HK-2 (cell line): ENCODE measurements at regions not wholly inside any gene's neighbourhood (a gene's known extent, or its start where the extent isn't known, plus 50 kb on each side); places are given as distances from the start of the nearest gene placed in this dataset.
"Not testable (repeated sequence)": the region's sequence is repeated elsewhere in the genome, so short reads cannot be mapped to it uniquely, and the experiment has no call there.

Source experiments
- DNase-seq: peaks from one replicate; pipeline ENCODE4 v3.0.0-alpha.2; 2018; ENCODE audit not compliant: unreplicated experiment

- no peak for DNase-seq
Measured at GRCh38 chr2:128505575-128506526, 187.2 kb upstream of the HS6ST1 start.

GRCh38 chr2:128506534-128506933, 187.9 kb upstream of the HS6ST1 start:
- no peak for DNase-seq

- DNase-seq, result no peak
Measured at GRCh38 chr2:128510701-128511397, 192.2 kb upstream of the HS6ST1 start.

DNA sequence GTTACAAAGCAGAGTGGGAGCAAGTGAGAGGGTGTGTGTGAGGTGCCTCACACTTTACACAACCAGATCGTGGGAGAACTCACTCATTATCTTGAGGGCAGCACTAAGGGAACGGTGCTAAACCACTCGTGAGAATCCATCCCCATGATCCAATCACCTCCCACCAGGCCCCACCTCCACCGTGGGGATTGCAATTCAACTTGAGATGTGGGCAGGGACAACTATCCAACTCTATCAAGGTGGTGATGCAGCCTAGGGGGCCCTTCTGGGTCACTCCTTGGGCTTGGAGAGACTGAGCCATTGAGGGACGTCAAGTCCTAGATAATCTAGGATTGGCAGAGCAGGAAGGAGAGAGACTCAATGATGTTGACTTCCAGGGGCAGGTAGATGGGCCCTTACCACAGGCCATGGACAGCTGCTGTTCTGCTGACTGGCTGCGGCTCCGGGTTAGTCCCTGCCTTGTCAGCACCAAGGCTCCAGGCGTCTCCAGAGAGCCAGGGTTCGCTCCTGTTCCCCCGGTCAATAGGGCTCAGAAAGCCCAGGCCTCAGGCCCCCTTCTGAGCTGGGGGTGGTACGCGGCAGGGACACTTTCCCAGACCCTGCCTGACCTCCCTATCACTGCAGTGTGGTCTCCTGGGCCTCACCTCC, 193.2 kb upstream of the HS6ST1 start:
- DNase-seq, result no peak

DNA sequence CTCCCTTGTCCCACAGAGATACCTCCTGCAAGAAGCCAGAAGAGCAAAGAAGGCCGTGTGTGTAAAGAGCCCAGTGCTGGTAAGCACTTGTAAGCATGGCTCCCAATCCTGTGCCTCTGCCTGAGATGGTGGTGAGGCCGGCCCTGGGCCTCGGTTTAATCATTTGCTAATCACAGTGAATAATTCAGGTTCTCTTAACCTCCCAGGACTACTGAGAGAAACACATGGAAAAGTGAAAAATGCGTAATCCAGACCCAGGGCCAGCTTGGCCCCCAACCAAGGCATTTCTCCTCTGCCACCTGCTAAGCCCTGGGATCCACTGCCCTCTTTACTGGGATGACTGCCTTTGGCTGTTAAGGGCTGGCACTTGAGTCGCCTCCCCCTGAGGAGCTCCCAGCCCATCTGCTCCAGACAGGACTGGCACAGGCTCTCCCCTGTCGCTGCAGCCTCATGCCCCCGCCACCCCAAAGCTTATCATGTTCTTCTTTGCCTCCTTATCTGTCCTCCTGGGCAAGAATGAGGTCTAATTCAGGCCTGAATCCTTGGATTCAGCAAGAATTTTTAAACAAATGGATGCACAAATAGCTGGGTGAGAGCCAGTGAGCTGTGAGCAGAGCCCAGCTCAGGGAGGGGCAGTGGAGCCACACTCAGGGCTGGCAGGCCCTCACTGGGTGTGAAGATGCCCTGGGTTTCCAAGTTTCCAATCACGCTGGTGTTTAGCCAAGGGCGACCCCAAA, 193.9 kb upstream of the HS6ST1 start:
- DNase-seq, result no peak

GRCh38 chr2:128513116-128513960, 194.7 kb upstream of the HS6ST1 start:
- no peak for DNase-seq

DNA sequence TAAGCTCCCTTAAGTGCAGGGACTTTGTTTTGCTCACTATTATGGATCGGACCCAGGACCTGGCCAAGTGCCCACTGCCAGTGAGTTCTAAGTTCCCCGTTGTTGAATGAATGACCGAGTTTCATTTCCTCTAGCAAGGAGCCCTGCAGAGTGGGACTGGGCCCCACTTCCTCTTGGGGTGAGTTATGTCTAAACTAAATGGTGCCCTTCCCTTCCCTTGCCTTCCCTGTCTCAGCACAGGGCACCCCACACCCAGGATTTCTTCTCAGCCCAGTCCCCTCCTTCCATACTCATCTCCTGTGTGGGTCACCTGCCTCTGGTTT, 195.3 kb upstream of the HS6ST1 start:
- DNase-seq, result no peak

DNA sequence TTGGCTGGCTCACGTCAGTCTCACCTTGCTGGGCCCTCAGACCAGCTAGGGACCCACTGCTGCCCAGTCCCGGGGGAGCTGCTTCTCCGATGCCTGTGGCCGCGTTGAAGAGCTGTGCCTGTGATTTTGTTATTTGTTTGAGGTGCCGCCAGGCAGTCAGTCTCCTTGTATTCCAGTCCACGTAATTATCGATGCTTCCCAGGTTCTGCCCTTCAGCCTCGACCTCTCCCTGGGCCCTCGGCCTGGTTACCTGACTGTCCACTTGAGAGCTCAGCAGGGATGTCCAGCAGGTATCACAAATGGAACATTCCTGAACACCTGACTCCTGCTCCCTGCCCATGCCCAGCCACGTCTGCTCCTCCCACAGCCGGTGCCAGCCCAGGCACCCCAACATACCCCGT, 195.9 kb upstream of the HS6ST1 start:
- no peak for DNase-seq

DNA sequence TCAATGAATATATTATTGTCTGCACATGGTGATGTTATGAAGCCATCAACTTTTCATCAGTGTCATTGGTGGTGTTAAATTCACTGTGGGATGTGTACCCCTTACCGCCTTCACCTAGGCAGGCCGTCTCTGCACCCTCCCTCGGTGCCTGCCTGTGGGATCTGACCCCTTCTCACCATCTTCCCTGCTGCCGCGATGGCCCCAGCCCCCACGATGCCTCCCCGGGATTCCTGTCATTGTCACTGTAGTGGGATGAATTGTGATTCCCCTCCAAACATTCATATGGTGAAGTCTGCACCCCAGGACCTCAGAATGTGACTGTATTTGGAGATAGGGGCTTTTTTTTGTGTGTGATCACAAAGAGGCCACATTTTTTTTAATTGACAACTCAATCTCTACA, 198.3 kb upstream of the HS6ST1 start:
- DNase-seq, result no peak

DNA sequence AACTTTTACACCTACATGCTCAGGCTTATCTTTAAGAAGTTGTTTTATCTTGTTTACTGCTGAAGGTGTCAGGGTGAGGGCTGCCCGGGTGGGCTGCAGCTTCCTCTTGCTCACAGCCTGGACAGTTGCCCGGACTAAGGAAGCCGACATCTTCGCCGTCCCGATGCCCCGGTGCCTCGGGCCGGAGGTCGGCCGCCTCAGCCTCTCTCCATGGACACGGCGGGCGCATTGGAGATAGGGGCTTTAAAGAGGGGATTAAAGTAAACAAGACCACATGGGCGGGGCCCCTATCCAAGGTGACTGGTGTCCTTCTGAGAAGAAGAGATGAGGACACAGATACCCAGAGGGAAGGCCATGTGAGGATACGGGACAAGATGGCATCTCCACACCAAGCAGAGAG, 200.4 kb upstream of the HS6ST1 start:
- not testable (repeated sequence) for DNase-seq

- DNase-seq, result no peak
Measured at GRCh38 chr2:128519517-128520215, 201.0 kb upstream of the HS6ST1 start.

DNA sequence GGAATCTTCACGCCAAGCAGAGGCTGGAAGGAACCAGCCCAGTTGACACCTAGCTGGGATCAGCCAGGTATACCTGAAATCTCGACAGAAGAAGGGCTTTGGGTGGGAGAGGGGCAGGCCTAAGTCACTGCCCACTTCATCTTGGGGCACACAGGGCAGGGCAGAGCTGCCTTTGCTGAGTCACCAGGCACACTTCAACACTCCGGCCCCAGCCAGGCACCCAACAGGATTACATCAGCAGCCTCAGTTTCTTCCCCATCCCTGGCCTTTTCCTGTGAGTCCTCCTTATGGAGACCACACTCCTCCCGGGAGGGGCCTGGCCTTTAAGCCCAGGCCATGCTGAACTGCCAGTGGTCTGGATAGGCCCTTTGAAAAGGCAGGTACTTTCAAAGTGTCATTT, 201.7 kb upstream of the HS6ST1 start:
- DNase-seq, result no peak

DNA sequence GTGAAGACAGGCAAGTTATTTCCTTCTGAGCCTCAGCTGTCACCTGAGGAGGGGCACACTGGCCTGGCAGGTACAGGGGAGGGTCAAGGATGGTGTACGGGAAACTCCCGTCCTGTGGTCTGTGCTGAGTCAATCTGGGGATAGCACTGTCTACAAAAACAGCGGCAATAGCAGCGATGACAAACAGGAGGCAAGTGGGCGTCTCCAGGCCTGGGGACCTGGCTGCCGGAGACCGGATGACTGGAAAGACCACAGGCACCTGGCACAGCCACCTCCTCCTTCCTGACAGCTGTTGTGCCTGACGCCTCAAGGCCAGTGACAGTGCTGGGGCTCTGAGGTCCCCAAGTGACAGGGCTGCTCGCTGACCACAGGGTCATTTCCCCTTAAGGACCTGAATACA, 202.1 kb upstream of the HS6ST1 start:
- DNase-seq, result no peak

GRCh38 chr2:128521482-128521881, 202.8 kb upstream of the HS6ST1 start:
- DNase-seq, result no peak

GRCh38 chr2:128522829-128523228, 204.2 kb upstream of the HS6ST1 start:
- DNase-seq, result no peak

DNA sequence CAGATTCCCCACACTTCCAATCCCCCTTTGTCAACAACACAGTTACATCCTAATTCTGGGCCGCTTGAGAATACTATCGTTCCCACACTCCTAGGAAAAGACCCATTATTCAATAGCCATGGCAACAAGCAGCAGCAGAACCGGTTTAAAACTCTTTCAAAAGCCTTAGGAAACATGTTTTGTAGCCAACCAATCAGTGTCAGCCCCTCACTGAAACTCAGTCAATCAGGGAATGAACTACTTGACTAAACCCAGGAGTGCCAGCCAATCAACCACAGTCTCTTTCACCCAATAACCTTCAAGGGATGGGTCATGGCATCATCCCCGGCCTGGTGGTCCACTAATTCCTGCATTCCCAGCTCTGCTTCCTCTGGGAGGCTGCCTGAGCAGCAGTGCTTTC, 204.8 kb upstream of the HS6ST1 start:
- no peak for DNase-seq

- no peak for DNase-seq
Measured at GRCh38 chr2:128524183-128524582, 205.5 kb upstream of the HS6ST1 start.

DNA sequence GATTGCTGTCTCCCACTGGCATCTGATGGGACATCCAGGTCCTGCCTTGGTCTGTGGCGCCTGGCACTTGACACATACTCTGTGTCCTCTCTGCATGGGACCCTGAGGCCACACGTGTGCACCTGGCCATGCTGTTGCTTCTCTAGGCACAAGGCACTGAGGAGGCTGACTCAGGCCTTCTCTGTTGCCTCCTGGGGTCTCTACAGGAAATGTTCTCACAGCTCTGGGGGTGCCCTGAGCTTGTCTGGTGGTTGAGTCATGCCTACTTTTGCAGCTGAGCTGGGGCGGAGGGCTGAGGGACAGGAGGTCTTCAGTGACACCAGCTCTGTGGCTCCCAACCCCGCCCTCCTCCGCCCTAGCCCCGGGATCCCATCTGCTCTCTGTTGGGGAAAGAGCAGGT, 207.0 kb upstream of the HS6ST1 start:
- no peak for DNase-seq

- no peak for DNase-seq
Measured at GRCh38 chr2:128526455-128526976, 207.8 kb upstream of the HS6ST1 start.

DNA sequence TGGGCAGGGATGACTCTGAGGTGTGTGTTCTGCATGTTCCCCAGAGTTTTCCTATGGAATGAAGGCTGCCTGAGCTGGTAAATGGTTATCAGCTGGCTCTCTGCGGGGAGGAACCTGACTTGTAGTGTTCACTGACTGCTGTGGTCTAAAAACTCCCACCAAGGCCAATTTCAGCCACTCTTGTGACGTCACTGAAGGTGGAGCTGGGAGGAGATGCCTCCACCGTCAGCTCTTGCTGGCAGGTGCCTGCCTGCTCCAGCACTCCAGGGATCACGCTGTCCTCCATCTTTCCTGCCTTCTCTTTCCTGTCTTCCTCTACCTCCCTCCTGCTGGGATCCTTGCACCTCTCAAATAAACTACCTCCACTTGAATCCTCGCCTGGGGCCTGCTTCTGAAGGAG, 209.5 kb upstream of the HS6ST1 start:
- DNase-seq, result no peak
